ENCODE measurements at regions not wholly inside any gene's neighbourhood (a gene's known extent, or its start where the extent isn't known, plus 50 kb on each side); places are given as distances from the start of the nearest gene placed in this dataset.
A peak's percentile ranks its signal among the peaks of the same experiment; 100 is the strongest.
"Not testable (repeated sequence)": the region's sequence is repeated elsewhere in the genome, so short reads cannot be mapped to it uniquely, and the experiment has no call there.

DNA sequence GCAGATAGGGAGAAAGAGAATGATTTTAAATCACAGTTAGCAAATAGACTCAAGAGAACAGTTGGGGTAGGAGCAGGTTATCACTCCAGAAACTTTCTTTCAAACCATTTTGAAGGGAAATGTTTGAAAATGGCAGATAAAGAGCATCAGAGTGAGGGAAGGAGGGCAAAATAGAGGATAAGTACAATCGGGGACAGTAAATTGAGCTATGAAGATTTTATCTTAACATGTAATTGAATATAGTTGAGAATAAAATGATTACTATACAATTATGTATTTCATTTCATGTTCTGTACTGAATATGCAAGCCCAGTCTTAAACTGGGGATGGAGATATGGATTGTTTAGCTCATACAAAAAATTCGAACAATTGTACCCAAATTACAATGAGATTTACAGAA is 54.0 kb downstream of the MAP10 start:
- no peak for DNase-seq (ENCODE audit: low read depth, low spot score)

DNA sequence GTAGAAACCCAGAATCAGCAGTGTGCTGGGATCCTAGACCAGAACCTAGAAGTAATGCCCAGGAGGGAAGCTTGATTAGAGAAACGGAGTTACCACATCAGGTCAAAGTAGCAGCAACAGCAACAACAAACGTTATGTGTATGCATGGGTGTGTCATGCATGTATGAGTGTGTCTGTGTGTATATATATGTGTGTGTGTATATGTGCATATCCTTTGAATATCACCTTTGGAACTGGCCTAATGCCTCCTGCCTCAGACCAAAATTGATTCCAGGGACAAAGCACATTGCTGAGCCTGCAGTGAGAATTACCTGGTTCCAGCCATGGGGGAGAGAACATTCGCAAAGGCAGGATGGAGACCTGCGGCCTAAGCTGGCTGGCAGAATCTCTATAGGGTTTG is 55.9 kb downstream of the MAP10 start:
- no peak for DNase-seq (ENCODE audit: low read depth, low spot score)

DNA sequence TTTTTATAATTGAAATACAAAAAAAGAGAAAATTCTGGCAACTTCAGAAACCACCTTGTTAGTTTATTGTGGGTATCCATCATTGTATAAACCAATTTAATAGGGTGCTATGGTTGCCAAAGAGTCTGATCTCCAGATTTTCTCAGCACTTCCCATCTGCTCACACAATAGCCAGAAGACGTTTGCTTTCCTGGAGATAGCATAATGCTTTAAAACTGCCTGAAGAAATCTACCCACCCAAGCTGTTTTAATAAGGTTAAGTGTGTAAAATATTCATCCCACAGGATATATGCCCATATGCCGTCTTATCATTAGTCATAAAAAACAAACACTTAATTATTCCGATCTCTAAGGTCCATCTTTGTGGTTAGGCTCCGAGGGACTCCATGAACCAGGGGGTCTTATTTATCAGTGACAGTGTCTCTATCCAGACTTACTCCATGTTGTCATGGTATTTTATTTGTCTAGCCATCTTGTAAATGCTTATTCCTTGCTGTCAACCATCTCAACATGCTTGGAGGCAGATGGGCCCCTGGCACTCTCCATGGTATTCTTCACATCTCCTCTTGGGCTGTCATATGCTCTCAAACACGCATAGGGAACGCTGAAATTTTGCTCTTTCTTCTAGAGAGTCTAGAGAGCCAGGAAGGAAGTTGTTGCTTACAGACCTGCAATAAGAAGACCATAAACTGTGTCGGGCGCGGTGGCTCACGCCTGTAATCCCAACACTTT is 58.5 kb downstream of the MAP10 start:
- no peak for DNase-seq (ENCODE audit: low read depth, low spot score)

DNA sequence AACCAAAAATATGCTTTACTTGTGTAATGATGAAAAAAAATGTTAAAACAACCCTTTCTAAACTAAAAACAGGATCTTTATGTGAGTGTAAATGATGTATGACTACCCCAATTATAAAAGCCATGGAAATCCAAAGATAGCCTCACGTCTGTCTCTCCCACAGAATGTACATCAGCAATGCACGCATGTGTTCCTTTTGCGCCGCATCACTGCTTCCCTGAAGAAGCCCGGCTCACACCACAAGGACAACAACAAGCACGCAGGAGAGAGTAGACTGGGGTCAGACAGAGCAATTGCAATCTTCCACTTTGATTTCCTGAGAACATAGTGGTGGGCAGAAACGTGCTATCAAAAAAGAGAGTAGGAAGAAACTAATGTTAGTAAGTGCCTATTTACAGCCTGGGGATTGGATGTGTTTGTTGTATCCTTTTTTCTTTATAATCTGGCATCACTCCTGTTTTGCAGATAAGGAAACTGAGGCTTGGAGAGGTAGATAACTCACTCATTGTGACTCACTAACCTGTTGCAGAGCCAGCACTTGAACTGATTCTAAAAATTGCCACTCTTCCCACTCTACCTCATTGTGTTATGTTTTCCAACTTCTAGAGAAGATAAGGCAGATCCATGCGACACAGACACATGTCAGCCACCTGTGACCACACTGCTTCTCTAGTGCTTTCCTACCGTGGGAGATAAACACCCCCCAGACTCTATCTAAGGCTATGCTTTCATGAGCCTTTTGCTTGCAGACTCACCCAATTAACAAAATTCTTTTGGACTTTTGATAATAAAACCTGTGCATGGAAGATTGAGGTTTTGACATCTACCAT is 60.1 kb downstream of the MAP10 start:
- no peak for DNase-seq (ENCODE audit: low read depth, low spot score)

DNA sequence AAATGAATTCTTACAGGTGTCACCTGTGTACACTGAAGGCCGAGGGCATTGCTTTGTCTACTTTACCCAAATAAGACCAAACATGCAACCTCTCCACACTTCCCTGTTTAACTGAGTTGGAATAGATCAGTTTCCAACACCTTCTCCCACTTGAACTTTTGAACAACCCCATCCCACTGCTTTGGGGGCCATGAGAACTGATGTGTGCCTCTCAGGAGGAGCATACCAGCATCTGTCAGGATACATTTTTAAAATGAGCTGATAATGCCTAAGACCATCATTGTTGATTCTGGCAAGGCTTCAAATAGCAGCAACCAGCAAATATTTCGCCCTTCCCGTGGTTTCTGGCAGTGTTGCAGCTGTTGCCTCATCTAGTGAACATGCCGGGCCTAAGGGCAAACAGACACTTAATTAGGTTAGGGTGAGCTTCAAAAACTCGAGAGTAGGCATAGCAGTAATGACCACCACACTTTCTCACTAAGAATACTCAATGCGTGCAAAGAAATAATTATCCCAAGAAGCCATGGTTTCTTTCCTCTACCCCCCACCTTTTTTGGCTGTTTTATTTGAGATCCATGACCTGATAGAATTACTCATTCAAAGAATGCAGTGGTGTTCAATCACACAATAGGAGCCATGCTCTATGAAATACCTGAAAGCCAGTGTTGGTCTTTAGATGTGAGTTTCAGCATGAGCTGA is 63.7 kb downstream of the MAP10 start:
- peak; percentile 55 for DNase-seq (ENCODE audit: low read depth, low spot score)

DNA sequence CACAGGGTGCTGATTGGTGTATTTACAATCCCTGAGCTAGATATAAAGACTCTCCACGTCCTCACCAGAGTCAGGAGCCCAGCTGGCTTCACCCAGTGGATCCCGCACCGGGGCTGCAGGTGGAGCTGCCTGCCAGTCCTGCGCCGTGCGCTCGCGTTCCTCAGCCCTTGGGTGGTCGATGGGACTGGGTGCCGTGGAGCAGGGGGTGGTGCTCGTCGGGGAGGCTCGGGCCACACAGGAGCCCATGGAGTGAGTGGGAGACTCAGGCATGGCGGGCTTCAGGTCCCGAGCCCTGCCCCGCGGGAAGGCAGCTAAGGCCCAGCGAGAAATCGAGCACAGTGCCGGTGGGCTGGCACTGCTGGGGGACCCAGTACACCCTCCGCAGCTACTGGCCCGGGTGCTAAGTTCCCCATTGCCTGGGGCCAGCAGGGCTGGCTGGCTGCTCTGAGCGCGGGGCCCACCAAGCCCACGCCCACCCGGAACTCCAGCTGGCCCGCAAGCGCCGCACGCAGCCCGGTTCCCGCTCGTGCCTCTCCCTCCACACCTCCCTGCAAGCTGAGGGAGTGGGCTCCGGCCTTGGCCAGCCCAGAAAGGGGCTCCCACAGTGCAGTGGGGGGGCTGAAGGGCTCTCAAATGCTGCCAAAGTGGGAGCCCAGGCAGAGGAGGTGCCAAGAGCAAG is 66.2 kb downstream of the MAP10 start:
- not testable (repeated sequence) for DNase-seq (ENCODE audit: low read depth, low spot score)

DNA sequence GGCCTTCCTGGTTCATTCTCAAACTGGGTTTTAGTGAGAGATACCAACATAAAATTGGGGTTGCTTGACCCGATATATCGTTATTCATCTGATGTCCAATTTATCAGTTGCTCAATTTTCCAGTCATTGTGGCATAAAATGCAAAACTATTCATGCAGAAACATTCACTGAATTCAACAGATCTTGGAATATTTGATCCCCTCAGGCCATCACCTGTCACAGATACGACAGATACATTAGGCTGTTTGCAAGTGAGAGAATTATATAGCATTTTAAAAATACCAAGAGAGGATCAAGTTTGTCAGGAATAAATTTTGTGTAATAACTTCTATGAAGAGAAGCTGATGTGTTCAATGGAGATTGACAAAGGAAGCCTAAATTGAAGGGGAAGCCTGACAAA is 67.1 kb downstream of the MAP10 start:
- no peak for DNase-seq (ENCODE audit: low read depth, low spot score)

DNA sequence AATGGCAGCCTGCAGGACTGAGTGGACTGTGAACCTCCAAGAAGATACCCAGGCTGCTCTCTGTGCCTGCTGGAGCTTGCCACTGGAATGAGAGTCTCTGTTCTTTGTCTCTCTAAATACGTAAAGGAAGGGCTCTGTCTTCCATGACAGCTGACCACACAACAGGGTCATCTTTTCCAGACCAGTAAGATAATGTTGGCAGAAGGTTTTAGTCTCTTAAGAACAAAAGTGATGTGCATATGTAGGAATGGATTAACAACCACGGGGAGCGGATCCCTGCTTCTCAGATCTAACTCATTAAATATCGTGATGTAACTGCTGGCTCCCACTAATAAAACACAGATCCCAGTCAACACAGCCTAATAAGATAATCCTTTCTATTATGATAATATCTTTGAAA is 67.5 kb downstream of the MAP10 start:
- DNase-seq (ENCODE audit: low read depth, low spot score) = no peak

DNA sequence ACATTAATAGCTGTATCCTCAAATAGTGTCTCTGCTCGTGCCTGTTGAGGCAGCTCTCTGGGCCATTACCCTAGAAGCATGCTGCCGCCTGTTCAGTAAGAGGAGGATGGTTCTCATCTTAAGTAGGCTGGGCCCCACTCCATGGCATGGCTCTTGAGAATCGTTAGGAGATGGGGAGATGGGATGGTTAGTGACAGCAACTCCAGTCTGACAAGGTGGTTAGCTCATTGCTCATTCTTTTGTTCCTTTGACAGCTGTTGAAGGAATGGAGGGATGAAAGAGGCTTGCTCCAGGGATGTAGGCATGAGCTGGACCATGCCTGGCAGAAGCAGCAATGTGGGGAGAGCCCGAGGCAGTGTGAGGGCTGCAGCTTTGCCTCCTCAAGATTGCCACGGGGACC is 68.2 kb downstream of the MAP10 start:
- DNase-seq (ENCODE audit: low read depth, low spot score) = no peak

DNA sequence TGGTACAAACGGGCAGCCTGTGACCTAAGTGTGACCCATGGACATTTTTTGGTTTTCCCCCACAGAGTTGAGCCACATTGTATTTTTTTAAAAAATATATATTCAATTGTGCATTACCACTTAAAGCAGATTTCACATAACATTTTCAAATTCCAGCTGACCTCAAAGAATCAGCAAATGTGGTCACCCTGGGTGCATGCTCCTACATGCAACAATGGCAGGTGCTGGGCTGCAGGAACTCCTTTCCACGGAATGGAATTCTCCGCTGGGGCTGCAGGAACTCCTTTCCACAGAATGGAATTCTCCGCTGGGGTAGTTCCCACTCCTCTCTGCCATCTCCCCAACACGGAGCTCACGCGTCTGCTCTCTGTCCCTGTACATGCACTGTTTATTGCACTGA is 68.7 kb downstream of the MAP10 start:
- no peak for DNase-seq (ENCODE audit: low read depth, low spot score)

DNA sequence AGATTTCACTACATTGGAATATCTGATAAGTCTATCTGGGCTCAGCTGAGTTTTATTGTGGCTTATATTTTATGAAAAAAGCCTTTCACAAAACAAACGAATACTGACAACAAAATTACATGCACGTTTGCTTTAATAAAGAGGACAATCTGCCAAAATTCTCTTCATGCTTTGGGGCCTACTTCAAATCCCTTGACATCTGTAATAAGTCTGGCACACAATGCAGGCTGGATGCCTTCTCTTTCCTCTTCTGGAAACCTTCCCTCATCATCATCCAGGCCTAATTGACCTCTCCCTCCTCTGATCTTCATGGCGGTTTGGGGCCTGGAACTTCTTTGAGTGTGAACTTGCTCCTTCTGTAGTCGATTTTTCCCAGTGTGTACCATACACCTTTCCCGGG is 70.3 kb downstream of the MAP10 start:
- no peak for DNase-seq (ENCODE audit: low read depth, low spot score)

DNA sequence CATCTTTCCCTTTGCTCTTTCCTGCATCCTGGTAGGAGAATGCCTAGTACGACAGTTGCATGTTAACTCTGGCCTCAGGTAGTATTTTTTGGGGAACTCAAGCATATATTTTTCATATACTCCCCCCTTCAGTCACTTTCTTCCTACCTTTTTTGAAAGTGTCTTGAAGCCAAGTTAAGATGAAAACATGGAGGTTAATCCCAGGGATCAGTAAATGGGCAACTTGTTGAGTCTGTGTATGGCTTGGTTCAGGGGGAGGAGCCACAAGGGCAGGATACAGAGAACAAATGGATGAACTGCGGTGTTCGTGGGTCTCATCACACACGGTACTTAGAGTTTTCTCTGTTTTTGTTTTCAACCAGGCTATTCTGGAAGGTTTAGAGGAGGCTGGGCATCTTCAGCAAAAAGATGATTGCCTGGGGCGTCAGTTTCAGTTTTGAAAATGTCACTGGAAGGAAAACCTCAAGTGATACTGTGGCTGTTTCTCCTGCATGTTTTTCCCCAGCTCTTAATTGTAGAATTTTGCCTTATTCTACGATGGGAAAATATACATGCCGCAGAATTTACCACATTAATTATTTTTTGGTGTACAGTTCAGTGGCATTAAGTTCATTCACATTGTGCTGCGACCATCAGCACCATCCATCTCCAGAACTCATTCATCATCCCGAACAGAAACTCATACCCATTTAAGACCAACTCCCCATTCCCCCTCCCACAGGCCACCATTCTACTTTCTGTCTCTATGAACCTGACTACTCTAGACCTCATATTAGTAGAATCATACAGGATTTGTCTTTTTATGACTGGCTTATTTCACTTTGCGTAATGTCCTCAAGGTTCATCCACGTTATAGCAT is 71.5 kb downstream of the MAP10 start:
- no peak for DNase-seq (ENCODE audit: low read depth, low spot score)

DNA sequence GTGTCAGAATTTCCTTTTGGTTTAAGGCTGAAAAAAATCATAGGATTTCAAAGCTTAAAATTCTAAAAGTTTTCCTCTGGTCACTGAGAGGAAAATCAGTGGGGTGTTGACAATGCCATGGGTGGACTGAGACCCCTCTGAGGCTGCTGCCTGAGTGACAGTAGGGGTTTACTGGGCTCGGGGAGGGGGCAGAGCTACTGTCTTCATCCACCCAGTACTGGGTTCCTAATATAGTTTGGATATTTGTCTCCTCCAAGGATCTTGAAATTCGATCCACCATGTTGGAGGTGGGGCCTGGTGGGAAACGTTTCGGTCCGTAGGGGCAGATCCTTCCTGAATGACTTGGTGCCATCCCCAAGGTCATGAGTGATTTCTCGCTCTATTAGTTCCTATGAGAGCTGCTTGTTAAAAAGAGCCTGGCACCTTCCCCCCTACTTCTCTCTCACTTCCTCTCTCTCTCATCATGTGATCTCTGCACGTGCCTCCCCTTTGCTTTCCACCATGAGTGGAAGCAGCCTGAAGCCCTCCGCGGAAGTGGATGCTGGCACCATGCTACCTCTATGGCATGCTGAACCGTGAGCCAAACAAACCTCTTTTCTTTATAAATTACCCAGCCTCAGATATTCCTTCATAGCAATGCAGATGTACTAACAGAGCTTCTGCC is 72.3 kb downstream of the MAP10 start:
- no peak for DNase-seq (ENCODE audit: low read depth, low spot score)

DNA sequence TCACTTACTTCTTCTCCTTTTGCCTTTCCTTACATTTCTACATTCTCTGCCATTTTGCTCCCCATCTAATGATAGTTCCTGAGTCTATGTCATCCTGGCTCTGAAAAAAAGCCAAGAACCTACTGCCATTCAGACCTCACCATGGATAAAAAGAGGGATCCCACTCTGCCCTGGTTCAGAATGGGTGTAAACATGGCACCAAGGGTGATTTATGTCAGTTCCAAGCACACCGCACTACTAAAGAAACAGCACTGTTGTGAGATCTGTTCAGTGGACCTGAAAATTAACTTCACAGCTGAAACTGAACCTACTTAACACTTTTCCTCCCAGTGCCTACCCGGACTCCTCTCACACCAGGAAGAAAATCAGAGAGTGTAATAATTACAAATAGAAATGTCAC is 72.3 kb upstream of the NTPCR start:
- no peak for DNase-seq (ENCODE audit: low read depth, low spot score)

DNA sequence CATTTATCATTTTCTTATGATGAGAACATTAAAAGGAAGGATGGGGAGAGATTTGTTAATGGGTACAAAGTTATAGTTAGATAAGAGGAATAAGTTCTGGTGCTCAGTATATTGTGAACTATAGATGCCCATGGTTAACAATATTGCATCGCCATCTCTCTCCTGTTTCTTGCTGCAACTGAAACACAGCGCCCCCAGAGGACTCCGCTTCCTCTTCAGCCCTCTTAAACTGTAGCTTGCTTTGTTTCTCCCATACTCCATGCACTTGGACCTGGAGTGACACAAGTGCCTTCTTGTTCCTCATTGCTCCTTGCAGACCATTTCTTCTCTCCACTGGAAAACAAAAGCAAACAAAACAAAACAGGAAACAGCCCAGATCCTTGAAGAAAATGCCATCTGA is 70.1 kb upstream of the NTPCR start:
- DNase-seq (ENCODE audit: low read depth, low spot score) = no peak

DNA sequence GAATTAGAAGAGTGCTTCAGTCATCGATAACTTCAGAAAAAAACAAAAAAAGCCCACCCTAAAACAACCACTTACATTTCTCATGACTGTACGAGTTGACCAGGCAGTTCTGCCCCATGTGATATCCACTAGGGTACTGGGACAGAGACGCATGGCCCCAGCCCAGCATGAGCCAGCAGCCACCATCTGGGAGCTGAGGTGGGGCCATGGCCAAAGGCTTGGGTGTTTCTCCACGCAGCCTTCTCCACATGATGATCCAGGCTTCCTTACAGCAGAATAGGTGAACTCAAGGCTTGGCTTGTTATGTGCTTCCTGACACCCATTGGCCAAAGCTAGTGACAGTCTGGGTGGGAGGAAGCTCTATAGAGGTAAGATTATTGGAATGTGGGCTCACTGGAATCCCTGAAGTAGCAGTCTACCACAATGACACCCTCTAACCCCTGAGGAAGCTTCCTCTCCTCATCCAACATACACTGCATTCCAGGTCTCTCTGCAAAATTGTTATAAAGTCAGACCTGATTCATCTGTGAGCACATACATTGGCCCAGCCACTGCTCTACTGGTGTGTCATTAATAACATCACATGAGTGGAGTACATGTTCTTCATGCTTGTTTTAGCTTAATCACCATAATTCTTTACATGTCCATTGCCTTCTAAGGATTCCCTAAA is 66.3 kb upstream of the NTPCR start:
- no peak for DNase-seq (ENCODE audit: low read depth, low spot score)

DNA sequence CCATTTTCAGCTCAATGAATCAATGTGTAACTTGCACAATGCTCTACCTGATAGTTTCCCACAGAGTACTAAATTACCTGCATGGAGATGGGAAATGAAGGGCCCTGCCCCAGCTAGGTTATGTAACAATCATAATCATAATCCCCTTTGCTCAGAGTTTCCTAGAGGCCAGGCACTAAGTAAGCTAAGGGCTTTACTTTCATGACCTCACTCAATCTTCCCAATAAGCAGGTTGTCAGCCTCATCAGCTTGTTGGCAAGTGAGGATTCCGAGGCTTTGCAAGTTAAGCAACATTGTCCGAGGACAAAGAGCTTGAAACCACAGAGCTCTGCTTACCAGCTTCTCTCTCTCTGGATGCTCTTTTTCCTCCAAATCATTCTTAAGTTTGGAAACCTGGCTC is 64.1 kb upstream of the NTPCR start:
- no peak for DNase-seq (ENCODE audit: low read depth, low spot score)

DNA sequence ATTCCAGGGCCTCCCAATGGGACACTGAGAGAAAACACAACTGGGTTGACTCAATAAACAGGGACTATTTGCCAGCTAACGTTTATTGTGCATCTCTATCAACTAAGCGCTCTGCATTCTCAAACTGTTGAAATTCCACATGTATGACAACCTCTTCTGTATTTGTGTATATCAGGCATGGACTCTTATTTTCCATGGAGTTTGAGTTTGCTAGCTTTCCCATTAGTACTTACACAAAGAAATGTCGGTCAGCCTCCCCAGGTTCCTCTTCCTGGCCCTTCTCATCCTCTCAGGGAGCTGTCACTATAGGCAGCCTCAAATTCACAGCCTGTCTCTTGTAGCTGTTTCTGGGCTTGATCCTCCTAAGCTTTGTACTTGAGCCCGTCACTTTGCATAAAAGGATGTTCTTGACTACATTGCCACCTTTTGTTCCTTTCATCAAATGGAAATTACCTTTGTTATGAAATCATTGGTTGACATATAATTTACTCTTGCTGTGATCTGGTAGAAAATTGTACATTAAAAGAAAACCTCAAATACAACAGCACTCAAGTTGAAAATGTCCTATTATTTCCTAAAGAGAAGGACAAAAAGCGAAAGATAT is 60.0 kb upstream of the NTPCR start:
- DNase-seq (ENCODE audit: low read depth, low spot score) = no peak

DNA sequence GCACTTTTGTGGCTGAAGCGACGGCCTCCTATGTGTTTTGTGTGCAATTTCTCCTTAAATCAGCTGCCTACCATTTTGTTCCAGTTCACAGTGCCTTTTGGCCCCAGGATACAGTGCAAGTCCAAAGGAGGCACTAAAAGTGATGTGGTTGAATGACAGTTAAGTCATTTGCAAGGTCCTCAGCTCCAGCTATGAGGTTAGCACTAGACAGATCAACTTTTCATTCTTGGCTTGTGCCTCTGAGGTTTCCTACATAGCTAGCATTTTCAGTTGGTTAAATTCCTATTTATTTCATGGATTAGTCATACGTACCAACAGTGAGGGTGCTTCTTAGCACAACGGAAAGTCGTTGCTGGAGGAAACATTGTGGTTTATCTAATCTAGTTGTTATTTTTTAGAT is 59.3 kb upstream of the NTPCR start:
- no peak for DNase-seq (ENCODE audit: low read depth, low spot score)

Measured in brain pericyte (primary cell).